GM12892 (cell line): ENCODE measurements at regions not wholly inside any gene's neighbourhood (a gene's known extent, or its start where the extent isn't known, plus 50 kb on each side); places are given as distances from the start of the nearest gene placed in this dataset.

Source experiments
- POLR2A ChIP-seq: IDR thresholded peaks from 2 replicates; pipeline ENCODE4 v1.6.1; 2011; ENCODE audit warnings: low read depth, low read length, control low read depth
- POLR2AphosphoS5 ChIP-seq: IDR thresholded peaks from 2 replicates; pipeline ENCODE4 v1.6.1; 2011; ENCODE audit warnings: low read depth, low read length, control low read depth
- TAF1 ChIP-seq: IDR thresholded peaks from 2 replicates; pipeline ENCODE4 v1.6.1; 2011; ENCODE audit warnings: low read depth, mild to moderate bottlenecking, control low read depth, low read length, borderline replicate concordance

GRCh38 chr6:56766139-56766805, 123.6 kb upstream of the DST start:
- TF ChIP-seq POLR2A (no peak), POLR2AphosphoS5 (no peak), TAF1 (no peak)
